ENCODE measurements at regions not wholly inside any gene's neighbourhood (a gene's known extent, or its start where the extent isn't known, plus 50 kb on each side); places are given as distances from the start of the nearest gene placed in this dataset.

GRCh38 chr9:106104887-106105286 lies 410.5 kb downstream of the TMEM38B start:
- TF ChIP-seq CTCF (conservative IDR thresholded peaks at IDR 0.05; ENCODE audit: low read length) (no peak), EZH2phosphoT487 (IDR thresholded peaks at IDR 0.05; ENCODE audit: borderline replicate concordance, low read depth, low read length) (no peak)
